Ishikawa (cell line): ENCODE measurements at regions not wholly inside any gene's neighbourhood (a gene's known extent, or its start where the extent isn't known, plus 50 kb on each side); places are given as distances from the start of the nearest gene placed in this dataset.

Experiments
- CEBPB ChIP-seq: IDR thresholded peaks from 2 replicates; pipeline ENCODE4 v1.6.1; 2012
- EGR1 ChIP-seq: IDR thresholded peaks from 2 replicates; pipeline ENCODE4 v1.6.1; 2012
- EP300 ChIP-seq: IDR thresholded peaks from 2 replicates; pipeline ENCODE4 v1.6.1; 2012; ENCODE audit warnings: borderline replicate concordance
- FOXM1 ChIP-seq: IDR thresholded peaks from 2 replicates; pipeline ENCODE4 v1.6.1; 2012; ENCODE audit warnings: low read depth, borderline replicate concordance
- RAD21 ChIP-seq: IDR thresholded peaks from 2 replicates; pipeline ENCODE4 v1.6.1; 2012; ENCODE audit warnings: low read depth
- TAF1 ChIP-seq: IDR thresholded peaks from 2 replicates; pipeline ENCODE4 v1.6.1; 2012; ENCODE audit warnings: low read depth, mild to moderate bottlenecking
- TEAD4 ChIP-seq: IDR thresholded peaks from 2 replicates; pipeline ENCODE4 v1.6.1; 2012
- YY1 ChIP-seq: IDR thresholded peaks from 2 replicates; pipeline ENCODE4 v1.6.1; 2012; ENCODE audit warnings: low read depth
- TF ChIP-seq, protein P1 (sequence below): IDR thresholded peaks from 2 replicates; pipeline ENCODE4 v1.6.1; 2012
- TF ChIP-seq, protein P2 (sequence below): IDR thresholded peaks from 2 replicates; pipeline ENCODE4 v1.6.1; 2012; ENCODE audit warnings: low read depth, mild to moderate bottlenecking

DNA sequence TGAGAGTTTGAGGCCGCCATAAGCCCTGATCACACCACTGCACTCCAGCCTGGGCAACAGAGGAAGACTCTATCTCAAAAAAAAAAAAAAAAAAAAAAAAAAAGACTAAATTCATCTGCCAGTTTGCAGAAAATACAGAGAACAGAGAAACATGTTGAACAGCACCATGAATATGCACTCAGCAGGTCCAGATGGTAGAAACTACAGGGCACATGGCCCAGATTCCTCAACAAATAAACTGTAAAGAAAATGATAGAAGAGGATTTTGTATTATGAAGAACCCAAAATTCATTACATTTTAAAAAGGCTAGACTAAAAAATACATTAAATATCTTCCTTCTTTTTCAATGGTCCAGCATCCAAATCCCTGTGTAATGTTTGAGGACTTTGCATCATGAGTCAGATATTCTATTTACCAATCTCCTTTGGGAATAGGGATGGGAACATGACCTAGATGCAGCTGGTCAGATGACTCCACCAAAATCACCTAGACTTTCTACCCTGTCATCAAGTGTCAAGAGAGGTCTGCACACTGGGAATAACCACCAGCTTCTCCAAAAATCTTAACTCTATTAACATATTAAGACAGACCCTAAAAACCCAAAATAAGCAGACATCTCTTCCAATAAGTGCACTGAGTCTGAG is 189.1 kb upstream of the TCF21 start:
- TF ChIP-seq EP300 (no peak), EGR1 (no peak), TAF1 (no peak), TEAD4 (no peak), YY1 (no peak), RAD21 (no peak), FOXM1 (no peak), CEBPB (no peak)
- TF ChIP-seq, protein P1, sequence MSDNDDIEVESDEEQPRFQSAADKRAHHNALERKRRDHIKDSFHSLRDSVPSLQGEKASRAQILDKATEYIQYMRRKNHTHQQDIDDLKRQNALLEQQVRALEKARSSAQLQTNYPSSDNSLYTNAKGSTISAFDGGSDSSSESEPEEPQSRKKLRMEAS = no peak
- TF ChIP-seq, protein P2, sequence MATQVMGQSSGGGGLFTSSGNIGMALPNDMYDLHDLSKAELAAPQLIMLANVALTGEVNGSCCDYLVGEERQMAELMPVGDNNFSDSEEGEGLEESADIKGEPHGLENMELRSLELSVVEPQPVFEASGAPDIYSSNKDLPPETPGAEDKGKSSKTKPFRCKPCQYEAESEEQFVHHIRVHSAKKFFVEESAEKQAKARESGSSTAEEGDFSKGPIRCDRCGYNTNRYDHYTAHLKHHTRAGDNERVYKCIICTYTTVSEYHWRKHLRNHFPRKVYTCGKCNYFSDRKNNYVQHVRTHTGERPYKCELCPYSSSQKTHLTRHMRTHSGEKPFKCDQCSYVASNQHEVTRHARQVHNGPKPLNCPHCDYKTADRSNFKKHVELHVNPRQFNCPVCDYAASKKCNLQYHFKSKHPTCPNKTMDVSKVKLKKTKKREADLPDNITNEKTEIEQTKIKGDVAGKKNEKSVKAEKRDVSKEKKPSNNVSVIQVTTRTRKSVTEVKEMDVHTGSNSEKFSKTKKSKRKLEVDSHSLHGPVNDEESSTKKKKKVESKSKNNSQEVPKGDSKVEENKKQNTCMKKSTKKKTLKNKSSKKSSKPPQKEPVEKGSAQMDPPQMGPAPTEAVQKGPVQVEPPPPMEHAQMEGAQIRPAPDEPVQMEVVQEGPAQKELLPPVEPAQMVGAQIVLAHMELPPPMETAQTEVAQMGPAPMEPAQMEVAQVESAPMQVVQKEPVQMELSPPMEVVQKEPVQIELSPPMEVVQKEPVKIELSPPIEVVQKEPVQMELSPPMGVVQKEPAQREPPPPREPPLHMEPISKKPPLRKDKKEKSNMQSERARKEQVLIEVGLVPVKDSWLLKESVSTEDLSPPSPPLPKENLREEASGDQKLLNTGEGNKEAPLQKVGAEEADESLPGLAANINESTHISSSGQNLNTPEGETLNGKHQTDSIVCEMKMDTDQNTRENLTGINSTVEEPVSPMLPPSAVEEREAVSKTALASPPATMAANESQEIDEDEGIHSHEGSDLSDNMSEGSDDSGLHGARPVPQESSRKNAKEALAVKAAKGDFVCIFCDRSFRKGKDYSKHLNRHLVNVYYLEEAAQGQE = no peak
